ENCODE measurements at regions not wholly inside any gene's neighbourhood (a gene's known extent, or its start where the extent isn't known, plus 50 kb on each side); places are given as distances from the start of the nearest gene placed in this dataset.

GRCh38 chr21:22961258-22961657 lies 1963.0 kb downstream of the NCAM2 start:
- DNase-seq, result no peak
- no peak overlapping the region for H3K4me3 ChIP-seq (ENCODE audit: low read depth, low read length)
- no peaks in the 10 kb centered on the region for H3K27me3 ChIP-seq (replicated peaks)
- H3K36me3 ChIP-seq (replicated peaks), result no peaks in the 10 kb centered on the region
- no peak overlapping the region for H3K27ac ChIP-seq
- TF ChIP-seq, protein P1, sequence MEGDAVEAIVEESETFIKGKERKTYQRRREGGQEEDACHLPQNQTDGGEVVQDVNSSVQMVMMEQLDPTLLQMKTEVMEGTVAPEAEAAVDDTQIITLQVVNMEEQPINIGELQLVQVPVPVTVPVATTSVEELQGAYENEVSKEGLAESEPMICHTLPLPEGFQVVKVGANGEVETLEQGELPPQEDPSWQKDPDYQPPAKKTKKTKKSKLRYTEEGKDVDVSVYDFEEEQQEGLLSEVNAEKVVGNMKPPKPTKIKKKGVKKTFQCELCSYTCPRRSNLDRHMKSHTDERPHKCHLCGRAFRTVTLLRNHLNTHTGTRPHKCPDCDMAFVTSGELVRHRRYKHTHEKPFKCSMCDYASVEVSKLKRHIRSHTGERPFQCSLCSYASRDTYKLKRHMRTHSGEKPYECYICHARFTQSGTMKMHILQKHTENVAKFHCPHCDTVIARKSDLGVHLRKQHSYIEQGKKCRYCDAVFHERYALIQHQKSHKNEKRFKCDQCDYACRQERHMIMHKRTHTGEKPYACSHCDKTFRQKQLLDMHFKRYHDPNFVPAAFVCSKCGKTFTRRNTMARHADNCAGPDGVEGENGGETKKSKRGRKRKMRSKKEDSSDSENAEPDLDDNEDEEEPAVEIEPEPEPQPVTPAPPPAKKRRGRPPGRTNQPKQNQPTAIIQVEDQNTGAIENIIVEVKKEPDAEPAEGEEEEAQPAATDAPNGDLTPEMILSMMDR (IDR thresholded peaks at IDR 0.05; ENCODE audit: low read depth, low read length, missing control alignments), result no peak
- in situ Hi-C loops (cut with HindIII; ENCODE audit: low pct_ligation_motif_present, low sequenced_read_pairs), result no loop called here

GRCh38 chr21:22965455-22966135 lies 1967.4 kb downstream of the NCAM2 start:
- H3K27me3 ChIP-seq (replicated peaks), result no peaks in the 10 kb centered on the region
- DNase-seq, result no peak
- TF ChIP-seq, protein P1 (IDR thresholded peaks at IDR 0.05; ENCODE audit: low read depth, low read length, missing control alignments), result no peak
- in situ Hi-C loops (cut with HindIII; ENCODE audit: low pct_ligation_motif_present, low sequenced_read_pairs), result no loop called here
- no peak overlapping the region for H3K4me3 ChIP-seq (ENCODE audit: low read depth, low read length)
- H3K27ac ChIP-seq, result no peak overlapping the region
- H3K36me3 ChIP-seq (replicated peaks), result no peaks in the 10 kb centered on the region

DNA sequence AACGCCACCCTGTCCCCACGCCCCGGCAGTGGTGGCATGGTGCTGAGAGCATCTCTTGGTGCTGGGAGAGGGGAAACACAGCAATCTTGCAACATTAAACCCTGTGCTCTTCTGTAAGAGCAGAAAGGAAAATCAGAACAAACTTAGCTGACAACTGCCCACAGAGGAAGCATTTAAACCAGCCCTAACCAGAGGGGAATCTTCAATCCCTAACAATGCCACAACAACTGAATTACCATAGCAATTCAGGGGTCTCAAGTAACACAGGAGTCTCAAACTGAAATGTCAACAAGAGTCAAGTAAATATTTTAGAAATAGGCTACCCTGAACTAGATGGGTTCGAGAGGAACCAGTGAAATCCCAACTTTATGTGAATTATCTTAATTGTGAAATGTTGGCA lies 1983.6 kb downstream of the NCAM2 start:
- TF ChIP-seq, protein P1 (IDR thresholded peaks at IDR 0.05; ENCODE audit: low read depth, low read length, missing control alignments), result no peak
- Histone ChIP-seq H3K27ac (no peak overlapping the region), H3K27me3 (replicated peaks) (no peaks in the 10 kb centered on the region), H3K36me3 (replicated peaks) (no peaks in the 10 kb centered on the region), H3K4me3 (ENCODE audit: low read depth, low read length) (no peak overlapping the region)
- in situ Hi-C loops (cut with HindIII; ENCODE audit: low pct_ligation_motif_present, low sequenced_read_pairs), result no loop called here
- no peak for DNase-seq

- Histone ChIP-seq H3K36me3 (replicated peaks) (no peaks in the 10 kb centered on the region), H3K27ac (no peak overlapping the region), H3K27me3 (replicated peaks) (no peaks in the 10 kb centered on the region), H3K4me3 (ENCODE audit: low read depth, low read length) (no peak overlapping the region)
- no peak for DNase-seq
- TF ChIP-seq, protein P1 (IDR thresholded peaks at IDR 0.05; ENCODE audit: low read depth, low read length, missing control alignments), result no peak
- in situ Hi-C loops (cut with HindIII; ENCODE audit: low pct_ligation_motif_present, low sequenced_read_pairs), result no loop called here
Observed at GRCh38 chr21:22993144-22993543, 1994.9 kb downstream of the NCAM2 start.

DNA sequence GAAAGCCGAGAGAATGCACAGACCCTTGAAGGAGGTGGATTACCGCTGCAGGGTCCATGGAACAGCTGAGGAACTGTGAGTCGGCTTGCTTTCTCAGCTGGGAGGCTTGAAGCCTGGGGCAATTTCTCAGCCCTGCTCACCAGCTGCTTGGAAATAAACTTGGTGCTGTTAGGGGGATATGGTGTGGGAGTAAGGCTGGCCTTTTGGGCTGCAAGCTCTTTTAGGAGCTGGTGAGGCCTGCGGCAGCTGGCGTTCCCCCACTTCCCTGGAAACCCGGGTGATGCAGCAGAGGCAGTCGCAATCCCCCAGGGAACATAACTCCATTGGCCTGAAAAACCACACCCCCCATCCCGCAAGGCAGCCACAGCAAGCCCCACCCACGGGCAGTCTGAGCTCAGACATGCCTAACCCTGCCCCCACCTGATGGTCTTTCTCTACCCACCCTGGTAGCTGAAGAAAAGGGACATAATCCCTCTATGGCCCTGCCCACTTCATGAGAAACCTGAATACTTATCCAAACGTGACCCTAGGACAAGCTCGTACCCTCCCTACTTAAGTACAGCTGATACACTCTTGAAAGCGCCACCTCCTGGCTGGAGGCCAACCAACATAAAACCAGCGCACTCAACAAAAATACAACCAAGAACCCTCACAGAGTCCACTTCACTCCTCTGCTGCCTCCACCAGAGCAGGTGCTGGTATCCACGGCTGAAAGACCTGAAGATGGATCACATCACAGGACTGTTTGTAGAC lies 1995.8 kb downstream of the NCAM2 start:
- DNase-seq, result no peak
- no peaks in the 10 kb centered on the region for H3K27me3 ChIP-seq (replicated peaks)
- in situ Hi-C loops (cut with HindIII; ENCODE audit: low pct_ligation_motif_present, low sequenced_read_pairs), result no loop called here
- TF ChIP-seq, protein P1 (IDR thresholded peaks at IDR 0.05; ENCODE audit: low read depth, low read length, missing control alignments), result no peak
- no peaks in the 10 kb centered on the region for H3K36me3 ChIP-seq (replicated peaks)
- H3K4me3 ChIP-seq (ENCODE audit: low read depth, low read length), result no peak overlapping the region
- H3K27ac ChIP-seq, result no peak overlapping the region
